ENCODE measurements at regions not wholly inside any gene's neighbourhood (a gene's known extent, or its start where the extent isn't known, plus 50 kb on each side); places are given as distances from the start of the nearest gene placed in this dataset.

DNA sequence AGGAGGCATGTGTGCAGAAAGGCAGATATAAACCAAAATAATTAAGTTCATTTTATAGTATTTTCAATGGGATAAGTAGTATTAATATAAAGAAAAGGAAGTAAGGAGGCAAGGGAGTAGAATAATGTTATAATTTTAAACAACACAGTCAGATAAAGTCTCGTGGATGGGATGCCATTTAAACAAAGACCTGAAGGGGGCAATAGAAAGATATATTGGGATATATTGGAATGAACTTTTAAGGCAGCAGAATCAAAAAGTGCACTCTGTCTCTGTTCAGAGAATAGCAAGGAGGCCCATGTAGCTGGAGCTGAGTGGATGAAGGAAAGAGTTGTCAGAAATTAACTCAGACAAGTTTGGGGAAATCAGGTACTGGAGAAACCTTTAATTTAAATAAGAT lies 158.7 kb downstream of the CGGBP1 start (continued):
- TF ChIP-seq ZNF341 (tag by site-specific recombination; IDR thresholded peaks at IDR 0.05; ENCODE audit: low read depth) (no peak), ZNF138 (tag by site-specific recombination; IDR thresholded peaks at IDR 0.05; ENCODE audit: borderline replicate concordance) (no peak), ZNF623 (tag by site-specific recombination; IDR thresholded peaks at IDR 0.05) (no peak), ZXDB (tag by site-specific recombination; IDR thresholded peaks at IDR 0.05) (no peak)
- TF ChIP-seq, protein P1, sequence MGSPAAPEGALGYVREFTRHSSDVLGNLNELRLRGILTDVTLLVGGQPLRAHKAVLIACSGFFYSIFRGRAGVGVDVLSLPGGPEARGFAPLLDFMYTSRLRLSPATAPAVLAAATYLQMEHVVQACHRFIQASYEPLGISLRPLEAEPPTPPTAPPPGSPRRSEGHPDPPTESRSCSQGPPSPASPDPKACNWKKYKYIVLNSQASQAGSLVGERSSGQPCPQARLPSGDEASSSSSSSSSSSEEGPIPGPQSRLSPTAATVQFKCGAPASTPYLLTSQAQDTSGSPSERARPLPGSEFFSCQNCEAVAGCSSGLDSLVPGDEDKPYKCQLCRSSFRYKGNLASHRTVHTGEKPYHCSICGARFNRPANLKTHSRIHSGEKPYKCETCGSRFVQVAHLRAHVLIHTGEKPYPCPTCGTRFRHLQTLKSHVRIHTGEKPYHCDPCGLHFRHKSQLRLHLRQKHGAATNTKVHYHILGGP (tag by site-specific recombination; IDR thresholded peaks at IDR 0.05): no peak
- TF ChIP-seq, protein P2, sequence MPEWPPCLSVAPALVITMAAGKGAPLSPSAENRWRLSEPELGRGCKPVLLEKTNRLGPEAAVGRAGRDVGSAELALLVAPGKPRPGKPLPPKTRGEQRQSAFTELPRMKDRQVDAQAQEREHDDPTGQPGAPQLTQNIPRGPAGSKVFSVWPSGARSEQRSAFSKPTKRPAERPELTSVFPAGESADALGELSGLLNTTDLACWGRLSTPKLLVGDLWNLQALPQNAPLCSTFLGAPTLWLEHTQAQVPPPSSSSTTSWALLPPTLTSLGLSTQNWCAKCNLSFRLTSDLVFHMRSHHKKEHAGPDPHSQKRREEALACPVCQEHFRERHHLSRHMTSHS (tag by site-specific recombination; IDR thresholded peaks at IDR 0.05): no peak
- TF ChIP-seq, protein P3, sequence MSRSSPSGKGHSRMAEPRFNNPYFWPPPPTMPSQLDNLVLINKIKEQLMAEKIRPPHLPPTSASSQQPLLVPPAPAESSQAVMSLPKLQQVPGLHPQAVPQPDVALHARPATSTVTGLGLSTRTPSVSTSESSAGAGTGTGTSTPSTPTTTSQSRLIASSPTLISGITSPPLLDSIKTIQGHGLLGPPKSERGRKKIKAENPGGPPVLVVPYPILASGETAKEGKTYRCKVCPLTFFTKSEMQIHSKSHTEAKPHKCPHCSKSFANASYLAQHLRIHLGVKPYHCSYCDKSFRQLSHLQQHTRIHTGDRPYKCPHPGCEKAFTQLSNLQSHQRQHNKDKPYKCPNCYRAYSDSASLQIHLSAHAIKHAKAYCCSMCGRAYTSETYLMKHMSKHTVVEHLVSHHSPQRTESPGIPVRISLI (tag by site-specific recombination; IDR thresholded peaks at IDR 0.05): no peak

DNA sequence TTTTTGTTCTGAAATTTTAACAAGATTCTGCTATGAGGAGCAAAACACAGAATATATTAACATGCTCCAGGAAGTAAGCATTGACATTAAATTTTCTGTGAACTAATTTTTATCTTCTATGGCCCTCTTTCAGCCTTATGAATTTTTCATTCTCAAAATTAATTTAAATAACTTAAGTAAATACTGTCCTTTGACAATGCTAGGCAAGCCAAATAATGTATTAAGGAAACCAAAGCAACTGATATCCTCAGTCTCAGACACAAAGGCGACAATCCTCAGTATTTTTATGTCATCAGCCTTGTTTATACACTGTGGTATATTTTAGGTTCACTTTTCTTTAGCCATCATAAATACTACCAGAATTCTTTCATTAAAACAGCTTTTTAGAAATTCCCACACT lies 159.8 kb downstream of the CGGBP1 start:
- CTCF ChIA-PET: no interaction called here
- Histone ChIP-seq H3K9me3 (ENCODE audit: control insufficient read depth, insufficient read depth, low read depth, low read length) (no peaks in the 10 kb centered on the region), H3K4me3 (ENCODE audit: low read depth, low read length) (no peak overlapping the region), H3K27ac (ENCODE audit: extremely low read depth, low read depth, low read length) (no peak overlapping the region), H3K4me1 (ENCODE audit: control insufficient read depth, insufficient read depth, low read length) (no peaks in the 10 kb centered on the region), H3K36me3 (ENCODE audit: control insufficient read depth in 2 of 2, insufficient read depth in 1 of 2, low read length in 2 of 2) (no peaks in the 10 kb centered on the region)
- POLR2A ChIA-PET: no interaction called here
- TF ChIP-seq ZFP41 (tag by site-specific recombination; IDR thresholded peaks at IDR 0.05; ENCODE audit: borderline replicate concordance) (no peak), ZNF394 (tag by site-specific recombination; IDR thresholded peaks at IDR 0.05; ENCODE audit: borderline replicate concordance) (no peak), ZFP69B (tag by site-specific recombination; IDR thresholded peaks at IDR 0.05) (no peak), ZNF768 (tag by site-specific recombination; IDR thresholded peaks at IDR 0.05) (no peak), ZFHX2 (tag by site-specific recombination; conservative IDR thresholded peaks at IDR 0.05) (no peak), ZNF266 (tag by site-specific recombination; IDR thresholded peaks at IDR 0.05; ENCODE audit: low read depth) (no peak), KLF7 (tag by site-specific recombination; IDR thresholded peaks at IDR 0.05; ENCODE audit: borderline replicate concordance) (no peak)
- TF ChIP-seq, protein P4, sequence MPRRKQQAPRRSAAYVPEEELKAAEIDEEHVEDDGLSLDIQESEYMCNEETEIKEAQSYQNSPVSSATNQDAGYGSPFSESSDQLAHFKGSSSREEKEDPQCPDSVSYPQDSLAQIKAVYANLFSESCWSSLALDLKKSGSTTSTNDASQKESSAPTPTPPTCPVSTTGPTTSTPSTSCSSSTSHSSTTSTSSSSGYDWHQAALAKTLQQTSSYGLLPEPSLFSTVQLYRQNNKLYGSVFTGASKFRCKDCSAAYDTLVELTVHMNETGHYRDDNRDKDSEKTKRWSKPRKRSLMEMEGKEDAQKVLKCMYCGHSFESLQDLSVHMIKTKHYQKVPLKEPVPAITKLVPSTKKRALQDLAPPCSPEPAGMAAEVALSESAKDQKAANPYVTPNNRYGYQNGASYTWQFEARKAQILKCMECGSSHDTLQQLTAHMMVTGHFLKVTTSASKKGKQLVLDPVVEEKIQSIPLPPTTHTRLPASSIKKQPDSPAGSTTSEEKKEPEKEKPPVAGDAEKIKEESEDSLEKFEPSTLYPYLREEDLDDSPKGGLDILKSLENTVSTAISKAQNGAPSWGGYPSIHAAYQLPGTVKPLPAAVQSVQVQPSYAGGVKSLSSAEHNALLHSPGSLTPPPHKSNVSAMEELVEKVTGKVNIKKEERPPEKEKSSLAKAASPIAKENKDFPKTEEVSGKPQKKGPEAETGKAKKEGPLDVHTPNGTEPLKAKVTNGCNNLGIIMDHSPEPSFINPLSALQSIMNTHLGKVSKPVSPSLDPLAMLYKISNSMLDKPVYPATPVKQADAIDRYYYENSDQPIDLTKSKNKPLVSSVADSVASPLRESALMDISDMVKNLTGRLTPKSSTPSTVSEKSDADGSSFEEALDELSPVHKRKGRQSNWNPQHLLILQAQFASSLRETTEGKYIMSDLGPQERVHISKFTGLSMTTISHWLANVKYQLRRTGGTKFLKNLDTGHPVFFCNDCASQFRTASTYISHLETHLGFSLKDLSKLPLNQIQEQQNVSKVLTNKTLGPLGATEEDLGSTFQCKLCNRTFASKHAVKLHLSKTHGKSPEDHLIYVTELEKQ (tag by site-specific recombination; IDR thresholded peaks at IDR 0.05; ENCODE audit: borderline replicate concordance): no peak

DNA sequence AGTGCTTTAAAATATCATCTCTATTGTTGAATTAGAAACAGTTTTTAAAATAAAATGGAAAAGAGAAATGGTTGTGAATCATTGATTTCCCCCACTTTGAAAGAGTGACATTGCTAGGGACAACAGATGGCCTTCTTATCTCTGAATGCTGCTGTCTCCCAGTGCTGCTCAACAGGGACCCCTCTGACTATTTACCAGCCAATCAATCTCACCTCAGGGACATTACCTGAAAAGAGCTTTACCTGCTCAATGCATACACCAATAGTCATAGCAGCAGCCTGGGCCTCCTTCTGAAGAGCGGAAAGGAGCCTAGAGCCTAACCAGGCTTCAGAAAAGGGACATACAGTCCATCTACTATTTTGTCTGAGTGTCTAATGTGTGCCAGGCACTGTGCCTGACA lies 162.8 kb downstream of the CGGBP1 start:
- CTCF ChIA-PET: interaction anchor here (0.7 kb wide), 1 partner anchor 396 kb away, joined by 3 read pairs; no protein-coding TSS in a partner anchor
- Histone ChIP-seq H3K4me3 (ENCODE audit: low read depth, low read length) (no peak overlapping the region), H3K36me3 (ENCODE audit: control insufficient read depth in 2 of 2, insufficient read depth in 1 of 2, low read length in 2 of 2) (no peaks in the 10 kb centered on the region), H3K9me3 (ENCODE audit: control insufficient read depth, insufficient read depth, low read depth, low read length) (no peaks in the 10 kb centered on the region), H3K27ac (ENCODE audit: extremely low read depth, low read depth, low read length) (no peak overlapping the region), H3K4me1 (ENCODE audit: control insufficient read depth, insufficient read depth, low read length) (no peaks in the 10 kb centered on the region)
- POLR2A ChIA-PET: no interaction called here
- no peak for TF ChIP-seq BCL11B (tag by site-specific recombination; IDR thresholded peaks at IDR 0.05; ENCODE audit: low read depth)
- no peak for TF ChIP-seq ZNF157 (tag by site-specific recombination; IDR thresholded peaks at IDR 0.05)
- no peak for TF ChIP-seq ZNF558 (tag by site-specific recombination; IDR thresholded peaks at IDR 0.05)
- TF ChIP-seq MZF1 (tag by site-specific recombination; IDR thresholded peaks at IDR 0.05; ENCODE audit: borderline replicate concordance): no peak
- TF ChIP-seq ZNF626 (tag by site-specific recombination; IDR thresholded peaks at IDR 0.05): no peak
- TF ChIP-seq ZNF510 (tag by site-specific recombination; IDR thresholded peaks at IDR 0.05; ENCODE audit: insufficient replicate concordance): no peak
- no peak for TF ChIP-seq ZBTB21 (tag by site-specific recombination; IDR thresholded peaks at IDR 0.05)

Measured in HEK293 (cell line).